ENCODE measurements at regions not wholly inside any gene's neighbourhood (a gene's known extent, or its start where the extent isn't known, plus 50 kb on each side); places are given as distances from the start of the nearest gene placed in this dataset.

- TF ChIP-seq BCL3 (IDR thresholded peaks at IDR 0.05; ENCODE audit: borderline replicate concordance, insufficient read depth, low read depth, low read length, poor library complexity, severe bottlenecking) (no peak), NFXL1 (IDR thresholded peaks at IDR 0.05; ENCODE audit: borderline replicate concordance) (no peak), CEBPZ (IDR thresholded peaks at IDR 0.05; ENCODE audit: low read depth, low read length) (no peak), ZBTB33 (IDR thresholded peaks at IDR 0.05) (no peak)
Observed at GRCh38 chr5:135112008-135112725, 78.1 kb upstream of the PITX1 start (continued).
